HG03175 (cell line): ENCODE measurements at regions not wholly inside any gene's neighbourhood (a gene's known extent, or its start where the extent isn't known, plus 50 kb on each side); places are given as distances from the start of the nearest gene placed in this dataset.
"Not testable (repeated sequence)": the region's sequence is repeated elsewhere in the genome, so short reads cannot be mapped to it uniquely, and the experiment has no call there.

Experiments
- ATAC-seq: cut with Tn5 transposase; IDR thresholded peaks from one replicate; pipeline ENCODE4 v1.9.1; 2021; ENCODE audit warnings: mild to moderate bottlenecking, moderate library complexity; ENCODE audit not compliant: unreplicated experiment

DNA sequence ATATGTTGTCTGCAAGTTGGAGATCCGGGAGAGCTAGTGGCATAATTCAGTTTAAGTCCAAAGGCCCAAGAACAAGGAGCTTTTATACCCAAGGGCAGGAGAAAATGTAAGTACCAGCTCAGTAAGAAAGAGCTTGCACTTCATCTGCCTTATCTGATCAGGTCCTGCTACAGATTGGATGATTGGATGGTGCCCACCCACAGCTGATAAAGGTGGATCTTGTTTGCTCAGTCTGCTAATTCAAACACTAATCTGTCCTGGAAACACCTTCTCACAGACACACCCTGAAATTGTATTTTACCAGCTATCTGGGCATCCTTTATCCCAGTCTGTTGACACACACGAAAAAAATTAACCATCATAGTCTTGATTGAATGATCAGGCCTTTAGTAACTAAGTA lies 230.7 kb upstream of the SLC16A7 start:
- no peak for ATAC-seq

DNA sequence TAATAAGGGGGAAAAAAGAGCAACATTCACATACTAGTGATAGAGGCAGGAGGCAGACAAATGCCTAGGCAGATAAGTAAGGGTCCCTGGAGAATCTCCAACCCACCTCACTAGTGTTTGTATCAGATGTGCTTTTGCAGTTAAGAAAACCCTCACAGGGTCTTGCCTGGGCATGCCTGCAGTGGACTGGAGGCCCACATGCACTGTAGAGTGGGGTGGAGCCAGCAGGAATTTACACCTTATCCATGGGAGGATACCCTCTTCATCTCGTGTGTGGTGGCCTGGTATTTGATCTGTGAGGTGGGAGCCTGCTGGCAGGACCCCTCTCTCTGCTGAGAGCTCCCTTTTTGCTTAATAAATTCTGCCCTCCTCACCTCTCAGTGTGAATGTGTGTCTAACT lies 238.0 kb upstream of the SLC16A7 start:
- no peak for ATAC-seq

DNA sequence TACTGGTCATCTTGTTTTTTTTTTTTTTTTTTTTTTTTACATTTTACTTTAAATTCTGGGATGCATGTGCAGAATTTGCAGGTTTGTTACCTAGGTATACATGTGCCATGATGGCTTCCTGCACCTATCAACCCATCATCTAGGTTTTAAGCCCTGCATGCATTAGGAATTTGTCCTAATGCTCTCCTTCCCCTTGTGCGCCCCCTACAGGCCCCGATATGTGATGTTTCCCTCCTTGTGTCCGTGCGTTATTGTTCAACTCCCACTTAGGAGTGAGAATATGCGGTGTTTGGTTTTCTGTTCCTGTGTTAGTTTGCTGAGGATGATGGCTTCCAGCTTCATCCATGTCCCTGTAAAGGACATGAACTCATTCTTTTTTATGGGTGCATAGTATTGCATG lies 249.6 kb upstream of the SLC16A7 start:
- not testable (repeated sequence) for ATAC-seq

DNA sequence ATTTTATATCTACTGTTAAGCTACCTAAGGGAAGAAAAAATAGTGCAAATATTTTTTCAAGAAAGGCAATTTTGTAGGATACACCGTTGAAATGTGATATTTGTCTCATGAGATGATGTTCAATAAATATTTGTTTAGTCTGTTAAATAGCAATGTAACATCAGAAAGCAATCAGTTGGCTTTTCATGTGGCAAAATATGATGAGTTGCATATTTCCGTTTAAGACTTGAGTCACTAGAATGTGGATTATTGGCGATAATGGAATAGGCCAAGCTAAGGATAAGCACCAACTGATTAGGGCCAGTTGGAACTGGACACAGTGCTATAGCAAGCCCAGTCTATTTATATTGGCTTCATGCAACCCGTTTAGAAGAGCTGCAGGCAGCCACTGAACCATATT lies 250.4 kb upstream of the SLC16A7 start:
- ATAC-seq = no peak

DNA sequence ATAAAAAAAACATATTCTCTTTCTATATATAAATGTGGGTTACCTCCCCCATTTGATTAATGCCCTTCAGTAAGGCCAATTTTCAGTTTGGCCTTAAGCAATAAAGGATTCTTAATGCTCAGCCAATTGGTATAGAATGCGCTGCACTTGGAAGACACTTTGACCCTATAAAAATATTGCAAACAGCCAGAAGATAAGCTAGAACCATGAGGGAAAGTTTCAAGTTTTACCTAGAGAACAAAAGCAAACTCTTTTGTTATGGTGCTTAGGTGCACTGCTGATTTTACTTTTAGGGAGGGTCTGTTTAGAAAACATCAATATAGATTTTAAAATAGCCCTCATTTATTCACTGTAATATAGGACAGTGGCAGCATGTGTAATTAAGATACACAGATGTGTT lies 251.6 kb upstream of the SLC16A7 start:
- ATAC-seq = no peak

DNA sequence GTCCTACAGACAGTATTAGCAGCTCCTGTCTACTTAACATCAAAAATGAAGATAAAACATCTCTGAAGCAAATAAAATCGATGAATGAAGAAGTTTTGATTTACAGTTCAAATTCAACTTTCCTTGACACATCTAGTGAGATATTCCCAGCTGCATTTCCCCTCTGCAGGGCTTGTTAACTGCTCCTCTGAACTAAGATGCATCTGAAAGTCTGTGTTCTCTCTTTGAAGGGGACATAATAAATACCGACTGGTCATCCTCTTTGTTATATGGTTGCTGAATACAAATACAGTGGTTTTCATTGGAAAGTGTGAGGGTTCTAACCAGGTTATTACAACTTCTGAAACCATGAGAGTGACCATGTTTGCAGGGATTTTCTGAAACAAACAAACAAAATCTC lies 266.4 kb upstream of the SLC16A7 start:
- no peak for ATAC-seq

DNA sequence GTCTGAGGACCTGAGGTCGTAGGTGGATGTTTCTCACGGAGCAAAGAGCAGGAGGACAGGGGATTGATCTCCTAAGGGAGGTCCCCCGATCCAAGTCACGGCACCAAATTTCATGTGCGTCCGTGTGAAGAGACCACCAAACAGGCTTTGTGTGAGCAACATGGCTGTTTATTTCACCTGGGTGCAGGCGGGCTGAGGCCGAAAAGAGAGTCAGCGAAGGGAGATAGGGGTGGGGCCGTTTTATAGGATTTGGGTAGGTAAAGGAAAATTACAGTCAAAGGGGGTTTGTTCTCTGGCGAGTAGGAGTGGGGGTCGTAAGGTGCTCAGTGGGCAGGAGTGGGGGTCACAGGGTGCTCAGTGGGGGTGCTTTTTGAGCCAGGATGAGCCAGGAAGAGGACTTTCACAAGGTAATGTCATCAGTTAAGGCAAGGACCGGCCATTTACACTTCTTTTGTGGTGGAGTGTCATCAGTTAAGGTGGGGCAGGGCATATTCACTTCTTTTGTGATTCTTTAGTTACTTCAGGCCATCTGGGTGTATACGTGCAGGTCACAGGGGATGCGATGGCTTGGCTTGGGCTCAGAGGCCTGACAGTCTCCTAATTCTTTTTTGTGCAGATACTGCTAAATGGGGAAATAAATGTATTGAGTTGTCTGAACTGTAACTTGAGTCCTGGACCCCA lies 267.3 kb upstream of the SLC16A7 start:
- not testable (repeated sequence) for ATAC-seq

DNA sequence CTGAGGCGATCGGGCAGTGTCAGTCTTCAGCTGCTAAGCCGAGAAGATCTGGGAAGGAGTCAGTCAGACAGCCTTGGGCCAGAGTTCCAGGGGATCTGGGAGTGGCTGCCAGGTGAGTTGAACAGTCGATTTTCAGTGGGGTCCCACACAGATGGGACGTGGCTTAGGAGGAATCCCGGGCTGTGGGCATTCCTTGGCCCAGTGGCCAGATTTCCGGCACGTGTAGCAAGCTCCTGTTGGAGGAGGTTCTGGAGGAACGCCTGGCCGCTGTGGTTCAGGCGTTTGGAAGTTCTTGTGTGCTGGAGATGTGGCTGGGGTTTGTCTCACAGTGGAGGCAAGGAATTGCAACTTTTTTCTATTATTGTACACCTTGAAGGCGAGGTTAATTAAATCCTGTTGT lies 269.4 kb upstream of the SLC16A7 start:
- ATAC-seq = not testable (repeated sequence)

DNA sequence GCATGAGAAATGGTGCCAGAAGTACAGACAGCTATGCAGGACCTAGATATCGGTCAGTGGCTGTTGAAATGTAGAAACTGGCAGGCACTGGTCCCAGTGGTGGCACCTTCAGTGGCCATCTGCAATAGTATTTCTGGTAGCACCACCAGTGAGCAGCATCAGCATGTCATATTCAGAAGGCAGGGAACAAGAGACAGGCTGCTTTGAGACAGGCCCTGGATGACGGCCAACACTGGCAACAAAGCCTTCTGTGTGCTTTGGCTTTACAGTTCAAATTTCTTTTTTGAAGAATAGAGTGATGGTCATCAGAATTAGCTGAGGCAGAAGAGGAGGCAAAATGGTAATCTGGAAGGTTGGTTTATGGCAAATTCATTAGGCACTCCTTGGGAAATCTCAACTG lies 273.4 kb upstream of the SLC16A7 start:
- ATAC-seq = no peak

DNA sequence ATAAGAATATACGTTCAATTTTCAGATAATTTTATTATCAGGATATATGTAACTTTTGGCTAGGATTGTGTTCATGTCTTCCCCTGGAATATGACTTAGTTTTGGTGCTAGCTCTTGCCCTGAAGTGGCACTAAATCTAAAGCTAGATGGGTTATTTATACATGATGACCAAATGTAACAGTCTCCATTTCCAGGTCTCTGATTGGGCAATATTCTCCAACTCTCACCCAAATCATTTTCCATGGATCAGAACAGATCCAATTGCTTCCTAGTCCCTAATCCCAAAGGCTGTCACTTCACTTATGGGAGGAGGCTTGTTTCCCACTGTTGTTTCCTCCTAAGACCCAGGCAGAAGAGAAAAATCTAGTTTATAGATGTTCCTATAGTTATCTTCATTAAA lies 274.6 kb upstream of the SLC16A7 start:
- ATAC-seq = no peak

DNA sequence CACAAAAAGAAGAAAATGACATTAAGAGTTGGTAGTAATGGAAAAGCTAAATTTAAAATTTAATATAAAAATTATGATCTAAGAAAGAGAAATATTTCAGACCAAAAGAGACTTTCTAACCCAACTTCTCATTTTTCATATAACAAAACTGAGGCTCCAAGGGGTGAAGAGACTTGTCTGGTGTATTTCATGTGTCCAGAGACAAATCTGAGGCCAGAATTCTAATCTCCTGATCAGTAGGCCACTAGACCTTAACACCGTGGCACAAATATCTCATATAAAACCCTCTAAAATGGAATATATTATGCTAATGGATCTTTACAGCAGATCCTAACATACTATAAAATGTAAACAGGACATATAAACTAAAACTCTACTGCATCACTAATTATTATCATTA lies 275.7 kb upstream of the SLC16A7 start:
- ATAC-seq = no peak

DNA sequence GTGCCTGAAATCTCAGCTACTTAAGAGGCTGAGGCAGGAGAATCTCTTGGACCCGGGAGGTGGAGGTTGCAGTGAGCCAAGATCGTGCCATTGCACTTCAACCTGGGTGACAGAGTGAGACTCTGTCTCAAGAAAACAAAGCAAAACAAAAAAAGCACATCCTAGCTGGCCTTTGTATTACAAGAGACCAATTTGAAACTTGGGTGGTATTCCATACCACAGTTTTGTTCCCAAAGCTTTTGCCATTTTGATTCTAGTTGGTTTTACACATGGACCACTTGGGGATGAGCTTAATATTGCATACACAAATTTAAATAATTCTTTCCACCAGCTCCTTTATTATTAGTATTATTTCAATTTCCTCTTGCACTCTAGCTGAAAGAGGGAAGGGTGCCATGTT lies 276.9 kb upstream of the SLC16A7 start:
- ATAC-seq = no peak

DNA sequence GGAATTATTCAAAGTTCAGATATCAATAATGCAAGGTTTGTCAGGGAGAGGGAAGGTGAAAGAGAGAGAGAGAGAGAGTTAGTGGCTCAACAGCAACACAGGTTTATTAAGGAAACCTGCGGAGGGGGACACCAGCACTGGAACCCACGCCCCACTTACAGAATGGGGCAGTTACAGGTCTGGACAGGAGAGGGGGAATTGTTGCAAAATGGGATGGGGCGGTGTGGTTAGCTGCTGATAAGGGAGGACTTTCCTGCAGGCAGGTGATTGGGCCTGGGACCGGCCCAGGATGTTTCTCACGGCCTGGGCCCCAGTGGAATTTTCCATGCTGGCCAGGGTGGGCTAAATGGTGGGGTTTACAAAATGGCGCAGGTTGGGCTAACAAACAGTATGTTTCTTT lies 278.2 kb upstream of the SLC16A7 start:
- no peak for ATAC-seq

DNA sequence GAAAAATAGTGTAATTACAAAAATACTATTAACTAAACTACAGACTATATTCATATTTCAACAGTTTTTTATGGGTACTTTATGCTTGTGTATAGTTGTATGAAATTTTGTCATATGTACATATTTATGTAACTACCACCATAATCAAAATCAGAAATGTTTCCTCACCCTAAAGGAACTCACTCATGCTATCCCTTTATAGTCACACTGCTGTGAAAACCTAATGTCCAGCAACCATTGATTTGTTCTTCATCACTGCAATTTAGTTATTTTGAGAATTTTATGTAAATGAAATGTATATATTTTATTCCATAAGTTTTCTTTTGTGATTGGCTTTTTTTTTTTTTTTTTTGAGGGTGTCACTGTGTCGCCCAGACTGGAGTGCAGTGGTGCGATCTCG lies 278.9 kb upstream of the SLC16A7 start:
- no peak for ATAC-seq

DNA sequence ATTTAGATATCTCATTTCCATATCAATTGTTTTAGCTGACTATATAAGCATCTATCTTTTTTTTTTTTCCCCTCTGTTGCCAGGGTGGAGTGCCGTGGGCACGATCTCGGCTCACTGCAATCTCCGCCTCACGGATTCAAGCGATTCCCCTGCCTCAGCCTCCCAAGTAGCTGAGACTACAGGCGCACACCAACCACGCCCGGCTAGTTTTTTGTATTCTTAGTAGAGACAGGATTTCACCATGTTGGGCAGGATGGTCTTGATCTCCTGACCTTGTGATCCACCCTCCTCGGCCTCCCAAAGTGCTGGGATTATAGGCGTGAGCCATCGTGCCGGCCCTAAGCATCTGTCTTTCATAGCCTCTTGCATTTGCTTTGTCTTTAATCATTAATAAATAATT lies 279.5 kb upstream of the SLC16A7 start:
- ATAC-seq = not testable (repeated sequence)

DNA sequence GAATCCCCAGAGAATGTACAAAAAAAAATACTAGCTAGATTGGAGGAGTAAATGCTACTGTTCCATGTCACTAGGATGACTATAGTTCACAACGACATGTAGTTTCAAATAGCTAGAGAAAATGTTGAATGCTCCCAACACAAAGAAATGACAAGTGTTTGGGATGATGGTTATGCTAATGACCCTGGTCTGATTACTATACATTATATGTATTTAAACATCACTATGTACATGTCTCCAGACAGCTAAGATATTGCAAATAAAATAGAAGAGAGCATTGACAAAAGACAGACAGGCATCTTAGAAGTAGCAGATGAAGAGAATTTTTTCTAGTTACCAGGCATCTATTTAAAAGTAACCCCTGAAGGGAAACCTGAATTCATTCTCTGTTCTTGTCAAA lies 281.6 kb upstream of the SLC16A7 start:
- no peak for ATAC-seq

DNA sequence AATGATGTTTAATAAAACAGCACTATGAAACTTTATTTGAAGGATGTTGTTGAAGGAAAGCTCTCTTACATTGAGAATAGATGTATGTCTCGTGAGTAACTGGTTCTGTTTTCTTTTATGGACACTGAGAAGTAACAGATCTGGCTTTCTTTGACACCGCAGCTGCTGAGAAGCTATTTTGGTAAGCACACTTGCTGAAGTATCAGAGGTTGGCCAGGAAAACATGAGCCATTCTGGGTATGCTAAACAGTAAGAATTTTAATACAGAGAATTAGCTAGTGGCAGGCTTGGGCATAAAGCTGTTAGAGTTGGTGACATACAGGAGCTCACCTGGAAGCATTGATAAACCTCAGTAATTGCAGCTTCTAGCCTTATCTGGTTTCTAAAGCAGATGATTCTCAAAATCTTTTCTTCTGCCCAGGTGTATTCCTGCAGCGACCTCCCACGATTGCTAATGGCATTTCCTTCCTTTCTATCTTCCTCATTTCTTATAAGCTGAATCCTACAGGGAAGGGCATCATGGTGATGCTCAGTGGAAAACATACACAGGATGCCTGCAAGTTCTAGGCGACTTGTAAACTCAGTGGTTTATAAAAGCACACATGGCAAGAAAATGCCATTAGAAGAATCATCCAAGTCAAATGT lies 291.6 kb upstream of the SLC16A7 start:
- no peak for ATAC-seq

DNA sequence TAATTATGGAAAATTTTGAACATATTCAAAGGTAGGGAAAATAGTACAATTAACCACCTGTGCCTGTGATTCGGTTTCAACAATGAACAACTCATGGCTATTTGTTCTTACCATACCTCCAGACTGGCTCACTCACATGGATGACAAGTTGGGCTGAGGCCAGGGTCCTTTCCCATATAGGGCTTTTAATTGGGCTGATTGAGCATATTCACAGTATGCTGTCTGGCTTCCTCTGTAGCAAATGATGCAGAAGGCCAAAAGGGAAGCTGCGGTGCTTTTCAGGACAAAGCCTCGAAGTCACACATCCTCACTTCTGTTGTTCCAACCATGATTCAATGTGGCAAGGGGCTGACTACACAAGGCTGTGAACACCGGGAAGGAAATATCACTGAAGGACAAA lies 297.5 kb upstream of the SLC16A7 start:
- ATAC-seq = no peak

DNA sequence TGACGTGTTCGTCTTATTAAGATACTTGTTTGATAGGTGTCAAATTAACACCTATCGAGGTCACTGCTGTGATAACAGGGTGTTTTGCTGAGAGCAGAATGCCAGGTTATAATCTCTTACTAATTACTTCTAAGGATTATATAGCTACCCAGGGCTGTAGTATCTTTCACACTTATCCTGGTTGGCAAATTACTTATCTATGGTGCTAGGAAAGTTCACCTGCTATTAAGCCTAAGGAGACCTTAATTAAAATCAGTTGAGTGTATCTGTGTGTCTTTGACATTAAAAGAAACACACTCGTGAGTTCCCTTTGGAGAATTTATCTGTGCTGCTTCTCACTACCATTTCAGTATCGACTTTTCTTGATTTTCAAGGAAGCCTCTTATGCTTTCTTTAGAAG lies 301.6 kb upstream of the SLC16A7 start:
- no peak for ATAC-seq

DNA sequence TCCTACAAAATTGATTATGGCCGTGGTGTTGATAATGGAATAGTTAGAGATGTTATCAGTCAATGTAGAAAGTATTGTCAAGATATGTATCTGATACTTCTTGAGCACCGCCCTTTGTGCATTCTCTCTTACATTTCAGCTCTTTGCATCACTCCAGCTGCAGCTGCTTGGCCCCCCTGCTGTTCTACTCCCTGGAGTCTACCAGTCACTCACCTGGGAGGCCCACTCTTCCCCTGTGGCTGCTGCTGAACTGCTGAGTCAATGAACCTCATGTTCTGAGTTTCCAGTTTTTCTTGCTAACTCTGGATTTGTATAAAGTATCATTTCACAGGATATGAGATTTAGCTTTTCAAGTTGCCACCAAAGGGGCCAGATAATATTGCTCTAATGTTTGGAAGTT lies 312.8 kb upstream of the SLC16A7 start:
- ATAC-seq = no peak

DNA sequence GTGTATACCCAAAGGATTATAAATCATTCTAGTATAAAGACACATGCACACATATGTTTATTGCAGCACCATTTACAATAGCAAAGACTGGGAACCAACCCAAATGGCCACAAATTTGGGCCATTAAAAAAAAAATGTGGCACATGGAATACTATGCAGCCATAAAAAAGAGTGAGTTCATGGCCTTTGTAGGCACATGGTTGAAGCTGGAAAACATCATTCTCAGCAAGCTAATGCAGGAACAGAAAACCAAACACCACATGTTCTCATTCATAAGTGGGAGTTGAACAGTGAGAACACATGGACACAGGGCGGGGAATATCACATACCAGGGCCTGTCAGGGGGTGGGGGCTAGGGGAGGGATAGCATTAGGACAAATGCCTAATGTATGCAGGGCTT lies 322.3 kb upstream of the SLC16A7 start:
- ATAC-seq = not testable (repeated sequence)

DNA sequence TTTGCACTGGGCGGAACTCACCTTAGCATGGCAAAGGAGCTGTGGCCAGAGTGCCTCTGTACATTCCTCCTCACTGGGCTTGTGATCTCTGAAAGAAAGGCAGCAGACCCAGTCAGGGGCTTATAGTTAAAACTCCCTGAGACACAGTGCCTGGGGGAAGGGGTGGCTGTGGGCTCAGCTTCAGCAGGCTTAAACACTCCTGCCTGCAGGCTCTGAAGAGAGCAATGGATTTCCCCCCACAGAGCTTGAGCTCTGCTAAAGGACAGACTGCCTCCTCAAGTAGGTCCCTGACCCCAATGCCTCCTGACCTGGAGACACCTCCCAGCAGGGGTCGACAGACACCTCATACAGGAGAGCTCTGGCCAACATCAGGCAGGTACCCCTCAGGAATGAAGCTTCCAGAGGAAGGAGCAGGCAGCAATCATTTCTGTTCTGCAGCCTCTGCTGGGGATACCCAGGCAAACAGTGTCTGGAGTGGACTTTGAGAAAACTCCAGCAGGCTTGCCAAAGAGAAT lies 327.5 kb upstream of the SLC16A7 start:
- no peak for ATAC-seq

DNA sequence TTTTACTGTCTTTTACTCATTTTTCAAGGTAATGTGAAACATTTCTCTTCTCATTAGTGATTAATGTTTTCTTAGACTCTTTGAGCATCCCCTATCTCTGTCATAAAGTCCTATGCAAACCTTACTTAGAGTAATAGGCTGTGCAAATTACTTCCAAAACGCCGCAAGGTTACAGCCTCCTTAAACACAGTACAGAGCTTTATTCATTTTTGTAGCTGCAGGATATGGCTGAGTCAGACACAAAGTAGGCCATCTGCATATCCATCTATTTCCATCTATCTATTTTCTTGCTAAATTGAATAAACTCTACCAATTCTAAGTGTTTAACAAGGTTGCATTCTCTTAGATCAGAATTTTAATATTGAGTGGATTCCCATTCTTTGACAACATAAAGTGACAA lies 335.6 kb upstream of the SLC16A7 start:
- no peak for ATAC-seq
